ES-I3 (cell line): ENCODE measurements at regions not wholly inside any gene's neighbourhood (a gene's known extent, or its start where the extent isn't known, plus 50 kb on each side); places are given as distances from the start of the nearest gene placed in this dataset.

Source experiments
- H3K36me3 ChIP-seq: 2 replicates; pipeline ENCODE4 v1.6.1; 2013; ENCODE audit warnings: mild to moderate bottlenecking, low read length, control low read depth, moderate library complexity; ENCODE audit not compliant: insufficient read depth
- H3K4me1 ChIP-seq: 2 replicates; pipeline ENCODE4 v1.6.1; 2013; ENCODE audit warnings: mild to moderate bottlenecking, control low read depth, low read length; ENCODE audit not compliant: insufficient read depth
- H3K9ac ChIP-seq: 2 replicates; pipeline ENCODE4 v1.6.1; 2013; ENCODE audit warnings: low read depth, mild to moderate bottlenecking, low read length, moderate library complexity
- H3K9me3 ChIP-seq: 2 replicates; pipeline ENCODE4 v1.6.1; 2013; ENCODE audit warnings: mild to moderate bottlenecking, low read length, moderate library complexity; ENCODE audit not compliant: control insufficient read depth, insufficient read depth

- Histone ChIP-seq H3K9ac (no peak overlapping the region), H3K4me1 (peaks cover 4% of the 10 kb centered on the region; the same call in 1 of the 2 replicates), H3K9me3 (no peaks in the 10 kb centered on the region), H3K36me3 (no peaks in the 10 kb centered on the region)
Measured at GRCh38 chr5:107303171-107303968, 367.4 kb downstream of the EFNA5 start.

- Histone ChIP-seq H3K9ac (no peak overlapping the region), H3K9me3 (no peaks in the 10 kb centered on the region), H3K36me3 (no peaks in the 10 kb centered on the region), H3K4me1 (peaks cover 4% of the 10 kb centered on the region; the same call in 1 of the 2 replicates)
Measured at GRCh38 chr5:107302441-107302840, 368.3 kb downstream of the EFNA5 start.

GRCh38 chr5:107301999-107302398 is 368.7 kb downstream of the EFNA5 start:
- H3K36me3 ChIP-seq = no peaks in the 10 kb centered on the region
- H3K9ac ChIP-seq = no peak overlapping the region
- H3K4me1 ChIP-seq = peaks cover 4% of the 10 kb centered on the region; the same call in 1 of the 2 replicates
- no peaks in the 10 kb centered on the region for H3K9me3 ChIP-seq

GRCh38 chr5:107300721-107301327 is 369.9 kb downstream of the EFNA5 start:
- H3K4me1 ChIP-seq = peaks cover 14% of the 10 kb centered on the region; the same call in 1 of the 2 replicates
- H3K9me3 ChIP-seq = no peaks in the 10 kb centered on the region
- no peak overlapping the region for H3K9ac ChIP-seq
- no peaks in the 10 kb centered on the region for H3K36me3 ChIP-seq

- Histone ChIP-seq H3K9ac (no peak overlapping the region), H3K36me3 (no peaks in the 10 kb centered on the region), H3K9me3 (no peaks in the 10 kb centered on the region), H3K4me1 (peaks cover 23% of the 10 kb centered on the region; the same call in 1 of the 2 replicates)
Measured at GRCh38 chr5:107296572-107296971, 374.2 kb downstream of the EFNA5 start.

- no peaks in the 10 kb centered on the region for H3K9me3 ChIP-seq
- H3K36me3 ChIP-seq = no peaks in the 10 kb centered on the region
- peaks cover 23% of the 10 kb centered on the region; the same call in 1 of the 2 replicates for H3K4me1 ChIP-seq
- no peak overlapping the region for H3K9ac ChIP-seq
Measured at GRCh38 chr5:107295914-107296313, 374.8 kb downstream of the EFNA5 start.

- Histone ChIP-seq H3K4me1 (peaks cover 19% of the 10 kb centered on the region), H3K9me3 (no peaks in the 10 kb centered on the region), H3K36me3 (no peaks in the 10 kb centered on the region), H3K9ac (no peak overlapping the region)
Measured at GRCh38 chr5:107294669-107295068, 376.1 kb downstream of the EFNA5 start.

- H3K4me1 ChIP-seq = peaks cover 19% of the 10 kb centered on the region
- no peaks in the 10 kb centered on the region for H3K9me3 ChIP-seq
- H3K9ac ChIP-seq = no peak overlapping the region
- H3K36me3 ChIP-seq = no peaks in the 10 kb centered on the region
Measured at GRCh38 chr5:107294211-107294550, 376.6 kb downstream of the EFNA5 start.

- no peak overlapping the region for H3K9ac ChIP-seq
- no peaks in the 10 kb centered on the region for H3K36me3 ChIP-seq
Measured at GRCh38 chr5:107293541-107294210, 377.1 kb downstream of the EFNA5 start.

GRCh38 chr5:107291866-107292265 is 378.9 kb downstream of the EFNA5 start:
- H3K9ac ChIP-seq = no peak overlapping the region
- H3K4me1 ChIP-seq = peaks cover 19% of the 10 kb centered on the region
- no peaks in the 10 kb centered on the region for H3K36me3 ChIP-seq
- H3K9me3 ChIP-seq = no peaks in the 10 kb centered on the region

More at GRCh38 chr5:107293541-107294210, 377.1 kb downstream of the EFNA5 start:
- peaks cover 19% of the 10 kb centered on the region for H3K4me1 ChIP-seq
- H3K9me3 ChIP-seq = no peaks in the 10 kb centered on the region

- Histone ChIP-seq H3K36me3 (no peaks in the 10 kb centered on the region), H3K9ac (no peak overlapping the region), H3K9me3 (no peaks in the 10 kb centered on the region), H3K4me1 (peaks cover 10% of the 10 kb centered on the region)
Measured at GRCh38 chr5:107290780-107291398, 379.8 kb downstream of the EFNA5 start.

- H3K36me3 ChIP-seq = no peaks in the 10 kb centered on the region
- H3K9ac ChIP-seq = no peak overlapping the region
- peaks cover under 1% of the 10 kb centered on the region; the same call in 1 of the 2 replicates for H3K4me1 ChIP-seq
- no peaks in the 10 kb centered on the region for H3K9me3 ChIP-seq
Measured at GRCh38 chr5:107289030-107289714, 381.6 kb downstream of the EFNA5 start.

- no peaks in the 10 kb centered on the region; the same call in 1 of the 2 replicates for H3K4me1 ChIP-seq
- no peak overlapping the region for H3K9ac ChIP-seq
- H3K36me3 ChIP-seq = no peaks in the 10 kb centered on the region
- H3K9me3 ChIP-seq = no peaks in the 10 kb centered on the region
Measured at GRCh38 chr5:107286447-107287098, 384.2 kb downstream of the EFNA5 start.
